ENCODE measurements at regions not wholly inside any gene's neighbourhood (a gene's known extent, or its start where the extent isn't known, plus 50 kb on each side); places are given as distances from the start of the nearest gene placed in this dataset.
"Not testable (repeated sequence)": the region's sequence is repeated elsewhere in the genome, so short reads cannot be mapped to it uniquely, and the experiment has no call there.

- peaks cover 0 to 4% of the 10 kb centered on the region in 2 donors for H3K4me1 ChIP-seq (ENCODE audit: control insufficient read depth in 2 of 2, insufficient read depth in 2 of 2, low read length in 2 of 2)
- no peaks in the 10 kb centered on the region for H3K27me3 ChIP-seq (ENCODE audit: control insufficient read depth in 2 of 2, insufficient read depth in 2 of 2, low read length in 2 of 2)
- no peaks in the 10 kb centered on the region for H3K36me3 ChIP-seq (ENCODE audit: control insufficient read depth in 2 of 2, insufficient read depth in 2 of 2, low read length in 2 of 2)
- no peak overlapping the region for H3K4me3 ChIP-seq (ENCODE audit: low read length in 2 of 2)
- H3K27ac ChIP-seq (ENCODE audit: low read depth in 2 of 2, low read length in 2 of 2), result no peak overlapping the region
- H3K9ac ChIP-seq (ENCODE audit: low read depth in 1 of 2, low read length in 2 of 2), result no peak overlapping the region
- no peaks in the 10 kb centered on the region for H3K9me3 ChIP-seq (ENCODE audit: control insufficient read depth in 2 of 2, low read length in 2 of 2)
Measured at GRCh38 chr1:14338509-14338908, 260.0 kb upstream of the KAZN start.

- Histone ChIP-seq H3K9ac (ENCODE audit: low read depth in 1 of 2, low read length in 2 of 2) (no peak overlapping the region), H3K9me3 (ENCODE audit: control insufficient read depth in 2 of 2, low read length in 2 of 2) (no peaks in the 10 kb centered on the region), H3K4me1 (ENCODE audit: control insufficient read depth in 2 of 2, insufficient read depth in 2 of 2, low read length in 2 of 2) (peaks cover 0 to 4% of the 10 kb centered on the region in 2 donors), H3K27ac (ENCODE audit: low read depth in 2 of 2, low read length in 2 of 2) (no peak overlapping the region), H3K36me3 (ENCODE audit: control insufficient read depth in 2 of 2, insufficient read depth in 2 of 2, low read length in 2 of 2) (no peaks in the 10 kb centered on the region), H3K4me3 (ENCODE audit: low read length in 2 of 2) (no peak overlapping the region), H3K27me3 (ENCODE audit: control insufficient read depth in 2 of 2, insufficient read depth in 2 of 2, low read length in 2 of 2) (no peaks in the 10 kb centered on the region)
Measured at GRCh38 chr1:14339288-14339687, 259.2 kb upstream of the KAZN start.

GRCh38 chr1:14340002-14340785 lies 258.3 kb upstream of the KAZN start:
- H3K9ac ChIP-seq (ENCODE audit: low read depth in 1 of 2, low read length in 2 of 2), result no peak overlapping the region
- no peaks in the 10 kb centered on the region for H3K27me3 ChIP-seq (ENCODE audit: control insufficient read depth in 2 of 2, insufficient read depth in 2 of 2, low read length in 2 of 2)
- no peaks in the 10 kb centered on the region for H3K36me3 ChIP-seq (ENCODE audit: control insufficient read depth in 2 of 2, insufficient read depth in 2 of 2, low read length in 2 of 2)
- no peaks in the 10 kb centered on the region for H3K4me1 ChIP-seq (ENCODE audit: control insufficient read depth in 2 of 2, insufficient read depth in 2 of 2, low read length in 2 of 2)
- no peaks in the 10 kb centered on the region for H3K9me3 ChIP-seq (ENCODE audit: control insufficient read depth in 2 of 2, low read length in 2 of 2)
- no peak overlapping the region for H3K4me3 ChIP-seq (ENCODE audit: low read length in 2 of 2)
- H3K27ac ChIP-seq (ENCODE audit: low read depth in 2 of 2, low read length in 2 of 2), result no peak overlapping the region

GRCh38 chr1:14341147-14341546 lies 257.3 kb upstream of the KAZN start:
- H3K4me1 ChIP-seq (ENCODE audit: control insufficient read depth in 2 of 2, insufficient read depth in 2 of 2, low read length in 2 of 2), result no peaks in the 10 kb centered on the region
- H3K9ac ChIP-seq (ENCODE audit: low read depth in 1 of 2, low read length in 2 of 2), result no peak overlapping the region
- H3K27me3 ChIP-seq (ENCODE audit: control insufficient read depth in 2 of 2, insufficient read depth in 2 of 2, low read length in 2 of 2), result no peaks in the 10 kb centered on the region
- no peak overlapping the region for H3K27ac ChIP-seq (ENCODE audit: low read depth in 2 of 2, low read length in 2 of 2)
- H3K36me3 ChIP-seq (ENCODE audit: control insufficient read depth in 2 of 2, insufficient read depth in 2 of 2, low read length in 2 of 2), result no peaks in the 10 kb centered on the region
- no peak overlapping the region for H3K4me3 ChIP-seq (ENCODE audit: low read length in 2 of 2)
- no peaks in the 10 kb centered on the region for H3K9me3 ChIP-seq (ENCODE audit: control insufficient read depth in 2 of 2, low read length in 2 of 2)

GRCh38 chr1:14345946-14346550 lies 252.4 kb upstream of the KAZN start:
- H3K4me1 ChIP-seq (ENCODE audit: control insufficient read depth in 2 of 2, insufficient read depth in 2 of 2, low read length in 2 of 2), result no peaks in the 10 kb centered on the region
- H3K9me3 ChIP-seq (ENCODE audit: control insufficient read depth in 2 of 2, low read length in 2 of 2), result no peaks in the 10 kb centered on the region
- no peak overlapping the region for H3K9ac ChIP-seq (ENCODE audit: low read depth in 1 of 2, low read length in 2 of 2)
- H3K27me3 ChIP-seq (ENCODE audit: control insufficient read depth in 2 of 2, insufficient read depth in 2 of 2, low read length in 2 of 2), result no peaks in the 10 kb centered on the region
- no peak overlapping the region for H3K27ac ChIP-seq (ENCODE audit: low read depth in 2 of 2, low read length in 2 of 2)
- no peak overlapping the region for H3K4me3 ChIP-seq (ENCODE audit: low read length in 2 of 2)
- H3K36me3 ChIP-seq (ENCODE audit: control insufficient read depth in 2 of 2, insufficient read depth in 2 of 2, low read length in 2 of 2), result no peaks in the 10 kb centered on the region

GRCh38 chr1:14347186-14347585 lies 251.3 kb upstream of the KAZN start:
- no peaks in the 10 kb centered on the region for H3K4me1 ChIP-seq (ENCODE audit: control insufficient read depth in 2 of 2, insufficient read depth in 2 of 2, low read length in 2 of 2)
- no peak overlapping the region for H3K4me3 ChIP-seq (ENCODE audit: low read length in 2 of 2)
- H3K9ac ChIP-seq (ENCODE audit: low read depth in 1 of 2, low read length in 2 of 2), result no peak overlapping the region
- no peaks in the 10 kb centered on the region for H3K36me3 ChIP-seq (ENCODE audit: control insufficient read depth in 2 of 2, insufficient read depth in 2 of 2, low read length in 2 of 2)
- H3K27me3 ChIP-seq (ENCODE audit: control insufficient read depth in 2 of 2, insufficient read depth in 2 of 2, low read length in 2 of 2), result no peaks in the 10 kb centered on the region
- no peak overlapping the region for H3K27ac ChIP-seq (ENCODE audit: low read depth in 2 of 2, low read length in 2 of 2)
- no peaks in the 10 kb centered on the region for H3K9me3 ChIP-seq (ENCODE audit: control insufficient read depth in 2 of 2, low read length in 2 of 2)

GRCh38 chr1:14347776-14348175 lies 250.7 kb upstream of the KAZN start:
- no peaks in the 10 kb centered on the region for H3K4me1 ChIP-seq (ENCODE audit: control insufficient read depth in 2 of 2, insufficient read depth in 2 of 2, low read length in 2 of 2)
- no peaks in the 10 kb centered on the region for H3K27me3 ChIP-seq (ENCODE audit: control insufficient read depth in 2 of 2, insufficient read depth in 2 of 2, low read length in 2 of 2)
- H3K36me3 ChIP-seq (ENCODE audit: control insufficient read depth in 2 of 2, insufficient read depth in 2 of 2, low read length in 2 of 2), result no peaks in the 10 kb centered on the region
- H3K4me3 ChIP-seq (ENCODE audit: low read length in 2 of 2), result no peak overlapping the region
- no peak overlapping the region for H3K9ac ChIP-seq (ENCODE audit: low read depth in 1 of 2, low read length in 2 of 2)
- no peak overlapping the region for H3K27ac ChIP-seq (ENCODE audit: low read depth in 2 of 2, low read length in 2 of 2)
- no peaks in the 10 kb centered on the region for H3K9me3 ChIP-seq (ENCODE audit: control insufficient read depth in 2 of 2, low read length in 2 of 2)

GRCh38 chr1:14350197-14350596 lies 248.3 kb upstream of the KAZN start:
- Histone ChIP-seq H3K4me1 (ENCODE audit: control insufficient read depth in 2 of 2, insufficient read depth in 2 of 2, low read length in 2 of 2) (no peaks in the 10 kb centered on the region), H3K36me3 (ENCODE audit: control insufficient read depth in 2 of 2, insufficient read depth in 2 of 2, low read length in 2 of 2) (no peaks in the 10 kb centered on the region), H3K27me3 (ENCODE audit: control insufficient read depth in 2 of 2, insufficient read depth in 2 of 2, low read length in 2 of 2) (no peaks in the 10 kb centered on the region), H3K9ac (ENCODE audit: low read depth in 1 of 2, low read length in 2 of 2) (no peak overlapping the region), H3K4me3 (ENCODE audit: low read length in 2 of 2) (no peak overlapping the region), H3K9me3 (ENCODE audit: control insufficient read depth in 2 of 2, low read length in 2 of 2) (no peaks in the 10 kb centered on the region), H3K27ac (ENCODE audit: low read depth in 2 of 2, low read length in 2 of 2) (no peak overlapping the region)

- no peaks in the 10 kb centered on the region for H3K4me1 ChIP-seq (ENCODE audit: control insufficient read depth in 2 of 2, insufficient read depth in 2 of 2, low read length in 2 of 2)
- no peak overlapping the region for H3K9ac ChIP-seq (ENCODE audit: low read depth in 1 of 2, low read length in 2 of 2)
- H3K9me3 ChIP-seq (ENCODE audit: control insufficient read depth in 2 of 2, low read length in 2 of 2), result no peaks in the 10 kb centered on the region
- no peaks in the 10 kb centered on the region for H3K36me3 ChIP-seq (ENCODE audit: control insufficient read depth in 2 of 2, insufficient read depth in 2 of 2, low read length in 2 of 2)
- H3K27me3 ChIP-seq (ENCODE audit: control insufficient read depth in 2 of 2, insufficient read depth in 2 of 2, low read length in 2 of 2), result no peaks in the 10 kb centered on the region
- no peak overlapping the region for H3K27ac ChIP-seq (ENCODE audit: low read depth in 2 of 2, low read length in 2 of 2)
- H3K4me3 ChIP-seq (ENCODE audit: low read length in 2 of 2), result no peak overlapping the region
Measured at GRCh38 chr1:14352897-14353296, 245.6 kb upstream of the KAZN start.

GRCh38 chr1:14361005-14361404 lies 237.5 kb upstream of the KAZN start:
- not testable (repeated sequence) for H3K4me3 ChIP-seq (ENCODE audit: low read length in 2 of 2); H3K9ac ChIP-seq (ENCODE audit: low read depth in 1 of 2, low read length in 2 of 2); H3K27me3 ChIP-seq (ENCODE audit: control insufficient read depth in 2 of 2, insufficient read depth in 2 of 2, low read length in 2 of 2); H3K27ac ChIP-seq (ENCODE audit: low read depth in 2 of 2, low read length in 2 of 2); H3K9me3 ChIP-seq (ENCODE audit: control insufficient read depth in 2 of 2, low read length in 2 of 2); H3K4me1 ChIP-seq (ENCODE audit: control insufficient read depth in 2 of 2, insufficient read depth in 2 of 2, low read length in 2 of 2); H3K36me3 ChIP-seq (ENCODE audit: control insufficient read depth in 2 of 2, insufficient read depth in 2 of 2, low read length in 2 of 2)
